OCI-LY3 (cell line): ENCODE measurements at regions not wholly inside any gene's neighbourhood (a gene's known extent, or its start where the extent isn't known, plus 50 kb on each side); places are given as distances from the start of the nearest gene placed in this dataset.

Source experiments
- H2AFZ ChIP-seq: fragments of 200-600, 300-600 bp; shearing (Covaris generic); 2 replicates; pipeline ENCODE4 v1.6.0; 2014; ENCODE audit warnings: antibody characterized with exemption, low read depth, low read length
- H3K27ac ChIP-seq: fragments of 200-600, 300-600 bp; sonication (generic); 2 replicates; pipeline ENCODE4 v1.5.1; 2014; ENCODE audit warnings: mild to moderate bottlenecking, low read length, moderate library complexity, mixed read lengths
- H3K27me3 ChIP-seq: fragments of 200-600, 300-600 bp; sonication (generic); 2 replicates; pipeline ENCODE4 v1.6.1; 2014; ENCODE audit warnings: low read depth, low read length, mixed read lengths
- H3K36me3 ChIP-seq: fragments of 200-600, 300-600 bp; sonication (generic); replicated peaks from 2 replicates; pipeline ENCODE3; 2014; ENCODE audit warnings: low read depth, low read length, mixed read lengths
- H3K4me1 ChIP-seq: fragments of 300-600, 200-600 bp; sonication (generic); 2 replicates; pipeline ENCODE4 v1.6.1; 2014; ENCODE audit warnings: low read length, mixed read lengths
- H3K4me2 ChIP-seq: fragments of 200-600, 300-600 bp; sonication (generic); 2 replicates; pipeline ENCODE4 v1.6.1; 2014; ENCODE audit warnings: low read length, mixed read lengths
- H3K4me3 ChIP-seq: fragments of 300-600, 200-600 bp; sonication (generic); 2 replicates; pipeline ENCODE4 v1.5.1; 2014; ENCODE audit warnings: antibody characterized with exemption, mild to moderate bottlenecking, low read length, moderate library complexity
- H3K79me2 ChIP-seq: fragments of 300-600, 200-600 bp; shearing (Covaris generic); 2 replicates; pipeline ENCODE4 v1.6.1; 2014; ENCODE audit warnings: mild to moderate bottlenecking, low read length, mixed read lengths
- H3K9ac ChIP-seq: fragments of 300-600, 200-600 bp; shearing (Covaris generic); 2 replicates; pipeline ENCODE4 v1.6.0; 2014; ENCODE audit warnings: mild to moderate bottlenecking, low read length, moderate library complexity
- H3K9me3 ChIP-seq: fragments of 200-600, 300-600 bp; shearing (Covaris generic); 2 replicates; pipeline ENCODE4 v1.6.1; 2014; ENCODE audit warnings: low read length, mixed read lengths; ENCODE audit not compliant: insufficient read depth
- H4K20me1 ChIP-seq: fragments of 200-600, 300-600 bp; sonication (generic); 2 replicates; pipeline ENCODE4 v1.6.1; 2016; ENCODE audit warnings: low read length, mixed read lengths; ENCODE audit not compliant: insufficient read depth
- CTCF ChIP-seq: fragments of 200-600, 300-600 bp; sonication (generic); IDR thresholded peaks from 2 replicates; pipeline ENCODE4 v1.5.1; 2014; ENCODE audit warnings: antibody characterized with exemption, low read length, low read depth
- EZH2phosphoT487 ChIP-seq: fragments of 200-600 bp; shearing (Covaris generic); IDR thresholded peaks from 2 replicates; pipeline ENCODE4 v1.6.1; 2018; ENCODE audit warnings: antibody characterized with exemption, mixed run types, low read depth

- no peak overlapping the region for H3K27ac ChIP-seq
- no peaks in the 10 kb centered on the region for H3K79me2 ChIP-seq
- TF ChIP-seq CTCF (no peak), EZH2phosphoT487 (no peak)
- peak overlapping the region; percentile 52 for H3K4me3 ChIP-seq
- H3K9ac ChIP-seq, result no peak overlapping the region
- no peaks in the 10 kb centered on the region for H3K36me3 ChIP-seq
- H3K27me3 ChIP-seq, result peaks cover 47% of the 10 kb centered on the region
- H3K4me1 ChIP-seq, result peaks cover 18% of the 10 kb centered on the region
- H2AFZ ChIP-seq, result no peak overlapping the region
- peak overlapping the region; percentile 79 for H3K4me2 ChIP-seq
- H3K9me3 ChIP-seq, result no peaks in the 10 kb centered on the region
- H4K20me1 ChIP-seq, result no peaks in the 10 kb centered on the region
Measured at GRCh38 chr3:5428607-5429516, 241.4 kb downstream of the EDEM1 start.

DNA sequence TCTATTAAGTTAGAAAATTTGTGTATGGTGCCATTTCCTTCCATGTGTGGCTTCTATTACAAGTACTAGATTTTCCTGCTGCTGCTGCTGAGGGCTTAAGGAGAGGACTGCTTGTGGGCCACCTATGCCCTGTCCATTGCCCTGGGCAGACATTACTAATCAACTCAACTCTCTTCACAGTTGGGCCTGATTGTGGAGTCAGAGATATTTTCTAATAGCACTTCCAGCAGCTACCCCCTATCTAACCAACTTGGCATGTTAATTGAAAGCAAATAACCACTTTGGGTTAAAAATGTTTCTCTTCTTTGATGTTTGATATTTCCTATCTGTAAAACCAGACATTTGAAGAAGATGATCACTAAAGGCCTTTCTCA lies 242.0 kb downstream of the EDEM1 start:
- Histone ChIP-seq H3K9ac (no peak overlapping the region), H3K36me3 (no peaks in the 10 kb centered on the region), H3K4me3 (no peak overlapping the region), H3K9me3 (no peaks in the 10 kb centered on the region), H3K4me2 (peak overlapping the region; percentile 79; the same call in 1 of the 2 replicates), H3K79me2 (no peaks in the 10 kb centered on the region), H3K4me1 (peaks cover 18% of the 10 kb centered on the region), H2AFZ (no peak overlapping the region), H4K20me1 (no peaks in the 10 kb centered on the region), H3K27ac (no peak overlapping the region), H3K27me3 (peaks cover 47% of the 10 kb centered on the region)
- no peak for TF ChIP-seq CTCF
- no peak for TF ChIP-seq EZH2phosphoT487

GRCh38 chr3:5430701-5431100 lies 243.2 kb downstream of the EDEM1 start:
- H4K20me1 ChIP-seq, result no peaks in the 10 kb centered on the region
- no peak overlapping the region for H3K9ac ChIP-seq
- H3K36me3 ChIP-seq, result no peaks in the 10 kb centered on the region
- no peaks in the 10 kb centered on the region for H3K9me3 ChIP-seq
- peaks cover 48% of the 10 kb centered on the region for H3K27me3 ChIP-seq
- no peak overlapping the region for H3K4me3 ChIP-seq
- H3K4me2 ChIP-seq, result no peak overlapping the region
- no peak overlapping the region for H2AFZ ChIP-seq
- H3K79me2 ChIP-seq, result no peaks in the 10 kb centered on the region
- peaks cover 18% of the 10 kb centered on the region for H3K4me1 ChIP-seq
- no peak for TF ChIP-seq CTCF
- no peak for TF ChIP-seq EZH2phosphoT487
- no peak overlapping the region for H3K27ac ChIP-seq

- no peak overlapping the region for H3K9ac ChIP-seq
- H3K36me3 ChIP-seq, result no peaks in the 10 kb centered on the region
- H3K4me3 ChIP-seq, result no peak overlapping the region
- no peaks in the 10 kb centered on the region for H3K9me3 ChIP-seq
- H3K79me2 ChIP-seq, result no peaks in the 10 kb centered on the region
- H2AFZ ChIP-seq, result no peak overlapping the region
- peaks cover 52% of the 10 kb centered on the region for H3K27me3 ChIP-seq
- no peak overlapping the region for H3K27ac ChIP-seq
- peaks cover 16% of the 10 kb centered on the region for H3K4me1 ChIP-seq
- H4K20me1 ChIP-seq, result no peaks in the 10 kb centered on the region
- no peak overlapping the region for H3K4me2 ChIP-seq
- TF ChIP-seq EZH2phosphoT487, result no peak
- no peak for TF ChIP-seq CTCF
Measured at GRCh38 chr3:5431146-5431545, 243.6 kb downstream of the EDEM1 start.
